ENCODE measurements at regions not wholly inside any gene's neighbourhood (a gene's known extent, or its start where the extent isn't known, plus 50 kb on each side); places are given as distances from the start of the nearest gene placed in this dataset.

DNA sequence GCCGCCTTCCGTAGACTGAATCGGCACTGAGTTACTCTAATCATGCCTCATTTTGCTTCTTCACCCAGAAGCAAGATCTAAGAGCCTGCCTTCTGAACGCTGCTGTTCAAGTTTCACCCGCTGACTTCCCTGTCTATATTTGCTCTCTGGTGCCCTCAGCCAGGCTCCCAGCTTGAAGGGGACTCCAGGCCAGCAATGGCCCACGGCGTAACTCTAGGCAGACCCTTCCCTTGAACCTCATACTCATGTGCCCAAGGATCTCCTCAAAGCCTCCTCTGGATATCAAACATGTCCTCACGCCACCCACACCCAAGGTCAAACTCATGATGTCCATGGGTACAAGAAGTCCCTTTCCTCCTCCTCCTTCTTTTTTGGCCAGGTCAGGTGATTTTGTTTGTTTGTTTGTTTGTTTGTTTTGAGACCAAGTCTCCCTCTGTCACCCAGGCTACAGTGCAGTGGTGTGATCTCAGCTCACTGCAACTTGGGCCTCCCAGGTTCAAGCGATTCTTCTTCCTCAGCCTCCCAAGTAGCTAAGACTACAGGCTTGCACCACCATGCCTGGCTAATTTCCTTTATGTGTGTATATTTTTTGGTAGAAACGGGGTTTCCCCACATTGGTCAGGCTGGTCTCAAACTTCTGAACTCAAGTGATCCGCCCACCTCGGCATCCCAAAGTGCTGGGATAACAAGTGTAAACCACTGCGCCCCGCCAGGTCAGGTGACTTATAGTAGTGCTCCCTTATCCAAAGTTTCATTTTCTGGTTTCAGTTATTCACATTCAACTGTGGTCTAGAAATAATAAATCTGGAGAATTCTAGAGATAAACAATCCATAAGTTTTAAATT lies 239.0 kb downstream of the SYK start:
- POLR2A ChIA-PET, result no interaction called here
- H3K27me3 Mint-ChIP-seq, result peaks cover 47 to 53% of the 10 kb centered on the region in 2 donors

DNA sequence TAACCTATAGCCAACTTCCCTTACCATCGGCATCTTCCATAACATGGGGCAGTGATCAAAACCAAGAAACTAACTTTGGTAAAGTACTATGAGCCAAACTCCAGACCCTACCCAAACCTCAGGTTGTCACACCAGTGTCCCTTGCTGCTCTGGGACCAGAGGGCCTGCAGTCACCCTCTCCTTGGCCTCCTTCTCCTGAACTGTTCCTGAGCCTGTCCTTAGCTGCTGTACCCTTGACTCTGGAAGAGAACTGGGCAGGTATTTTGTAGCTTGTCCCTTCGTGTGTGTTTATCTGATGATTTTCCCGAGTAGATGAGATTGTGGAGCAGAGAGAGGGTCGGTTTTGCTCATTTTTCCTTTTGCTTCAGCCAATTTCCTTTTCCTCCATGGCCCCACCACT lies 240.4 kb downstream of the SYK start:
- ATAC-seq (replicated peaks in 1 of 4) (no peak), DNase-seq (no peak)
- POLR2A ChIA-PET, result no interaction called here
- peaks cover 1 to 18% of the 10 kb centered on the region in 2 experiments for H3K4me1 ChIP-seq (ENCODE audit: control insufficient read depth in 1 of 2, extremely low read depth in 1 of 2, insufficient read depth in 2 of 2, low read length in 2 of 2)
- no peak overlapping the region for H3K4me3 ChIP-seq (ENCODE audit: control insufficient read depth in 1 of 2, extremely low read depth in 1 of 2, low read length in 1 of 2)
- H3K4me3 Mint-ChIP-seq, result no peak overlapping the region
- WGBS (ENCODE audit: insufficient coverage), result 100% methylated on average over 1 of the region's 4 CpGs
- H3K36me3 Mint-ChIP-seq, result no peaks in the 10 kb centered on the region
- H3K9me3 Mint-ChIP-seq, result no peaks in the 10 kb centered on the region
- CTCF ChIA-PET, result interaction anchor here in 1 of 2 donors (0.7 to 1.0 kb wide), 2 partner anchors 384 to 449 kb away, joined by 3 to 8 read pairs; no protein-coding TSS in a partner anchor
- H3K36me3 ChIP-seq (ENCODE audit: control insufficient read depth in 2 of 2, extremely low read depth in 1 of 2, insufficient read depth in 1 of 2, low read length in 1 of 2), result no peaks in the 10 kb centered on the region
- H3K27me3 Mint-ChIP-seq, result peaks cover 40 to 44% of the 10 kb centered on the region in 2 donors
- no peak overlapping the region for H3K27ac Mint-ChIP-seq
- peaks cover 11 to 15% (median 13%) of the 10 kb centered on the region in 3 donors for H3K4me1 Mint-ChIP-seq
- no peak overlapping the region for H3K27ac ChIP-seq (ENCODE audit: low read length)
- H3K9me3 ChIP-seq, result no peaks in the 10 kb centered on the region
- peaks cover 0 to 29% of the 10 kb centered on the region in 2 experiments for H3K27me3 ChIP-seq (replicated peaks in 1 of 2; ENCODE audit: control insufficient read depth in 2 of 2, extremely low read depth in 1 of 2, insufficient read depth in 2 of 2, low read length in 1 of 2)

More for the DNA sequence above, 239.0 kb downstream of the SYK start:
- no peak overlapping the region for H3K4me3 Mint-ChIP-seq
- peak overlapping the region in 1 of 2 donors; percentile 20 for H3K27ac Mint-ChIP-seq
- peaks cover 2 to 19% of the 10 kb centered on the region in 2 experiments for H3K4me1 ChIP-seq (ENCODE audit: control insufficient read depth in 1 of 2, extremely low read depth in 1 of 2, insufficient read depth in 2 of 2, low read length in 2 of 2)
- CTCF ChIA-PET, result no interaction called here
- no peaks in the 10 kb centered on the region for H3K36me3 ChIP-seq (ENCODE audit: control insufficient read depth in 2 of 2, extremely low read depth in 1 of 2, insufficient read depth in 1 of 2, low read length in 1 of 2)
- DNase-seq (no peak), ATAC-seq (replicated peaks in 1 of 4) (no peak)
- no peak overlapping the region for H3K4me3 ChIP-seq (ENCODE audit: control insufficient read depth in 1 of 2, extremely low read depth in 1 of 2, low read length in 1 of 2)
- peaks cover 0 to 39% of the 10 kb centered on the region in 2 experiments for H3K27me3 ChIP-seq (replicated peaks in 1 of 2; ENCODE audit: control insufficient read depth in 2 of 2, extremely low read depth in 1 of 2, insufficient read depth in 2 of 2, low read length in 1 of 2)
- H3K36me3 Mint-ChIP-seq, result no peaks in the 10 kb centered on the region
- no peaks in the 10 kb centered on the region for H3K9me3 Mint-ChIP-seq
- no peak overlapping the region for H3K27ac ChIP-seq (ENCODE audit: low read length)
- no peaks in the 10 kb centered on the region for H3K9me3 ChIP-seq
- H3K4me1 Mint-ChIP-seq, result peaks cover 9 to 12% (median 11%) of the 10 kb centered on the region in 3 donors
- 93% methylated on average over 10 of the region's 14 CpGs for WGBS (ENCODE audit: insufficient coverage)

DNA sequence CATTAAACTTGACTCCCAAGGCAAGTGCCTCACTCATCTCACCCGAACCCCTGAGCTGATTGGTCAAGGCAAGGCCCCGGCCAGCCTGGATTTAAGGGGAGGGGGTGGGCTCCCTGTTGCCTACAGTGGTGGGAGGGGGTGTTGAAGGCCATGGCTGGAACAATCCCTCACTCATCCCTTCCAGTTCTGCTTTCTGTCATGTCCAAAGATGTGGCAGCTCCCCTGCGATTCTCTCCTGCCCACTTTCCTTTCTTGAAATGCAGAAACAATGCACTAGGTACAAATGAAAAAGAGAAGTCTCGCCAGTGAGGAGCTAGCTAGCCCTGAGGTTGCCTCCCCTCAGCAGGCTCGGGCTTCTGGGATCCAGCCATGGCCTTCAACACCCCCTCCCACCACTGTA lies 240.9 kb downstream of the SYK start:
- peaks cover 6 to 17% of the 10 kb centered on the region in 2 experiments for H3K4me1 ChIP-seq (ENCODE audit: control insufficient read depth in 1 of 2, extremely low read depth in 1 of 2, insufficient read depth in 2 of 2, low read length in 2 of 2)
- H3K9me3 ChIP-seq, result no peaks in the 10 kb centered on the region
- Mint-ChIP-seq H3K4me1 (peaks cover 11 to 15% (median 13%) of the 10 kb centered on the region in 3 donors), H3K27me3 (peaks cover 36 to 40% of the 10 kb centered on the region in 2 donors), H3K4me3 (no peak overlapping the region), H3K27ac (no peak overlapping the region), H3K36me3 (no peaks in the 10 kb centered on the region), H3K9me3 (no peaks in the 10 kb centered on the region)
- H3K36me3 ChIP-seq (ENCODE audit: control insufficient read depth in 2 of 2, extremely low read depth in 1 of 2, insufficient read depth in 1 of 2, low read length in 1 of 2), result no peaks in the 10 kb centered on the region
- POLR2A ChIA-PET, result no interaction called here
- ATAC-seq (replicated peaks in 1 of 4), result no peak
- DNase-seq, result no peak
- no CpG with 5 or more reads among the region's 5 CpGs for WGBS (ENCODE audit: insufficient coverage)
- H3K4me3 ChIP-seq (ENCODE audit: control insufficient read depth in 1 of 2, extremely low read depth in 1 of 2, low read length in 1 of 2), result no peak overlapping the region
- CTCF ChIA-PET, result interaction anchor here in 1 of 2 donors (0.7 kb wide), 1 partner anchor 384 kb away, joined by 8 read pairs; no protein-coding TSS in a partner anchor
- peaks cover 0 to 24% of the 10 kb centered on the region in 2 experiments for H3K27me3 ChIP-seq (replicated peaks in 1 of 2; ENCODE audit: control insufficient read depth in 2 of 2, extremely low read depth in 1 of 2, insufficient read depth in 2 of 2, low read length in 1 of 2)
- no peak overlapping the region for H3K27ac ChIP-seq (ENCODE audit: low read length)

DNA sequence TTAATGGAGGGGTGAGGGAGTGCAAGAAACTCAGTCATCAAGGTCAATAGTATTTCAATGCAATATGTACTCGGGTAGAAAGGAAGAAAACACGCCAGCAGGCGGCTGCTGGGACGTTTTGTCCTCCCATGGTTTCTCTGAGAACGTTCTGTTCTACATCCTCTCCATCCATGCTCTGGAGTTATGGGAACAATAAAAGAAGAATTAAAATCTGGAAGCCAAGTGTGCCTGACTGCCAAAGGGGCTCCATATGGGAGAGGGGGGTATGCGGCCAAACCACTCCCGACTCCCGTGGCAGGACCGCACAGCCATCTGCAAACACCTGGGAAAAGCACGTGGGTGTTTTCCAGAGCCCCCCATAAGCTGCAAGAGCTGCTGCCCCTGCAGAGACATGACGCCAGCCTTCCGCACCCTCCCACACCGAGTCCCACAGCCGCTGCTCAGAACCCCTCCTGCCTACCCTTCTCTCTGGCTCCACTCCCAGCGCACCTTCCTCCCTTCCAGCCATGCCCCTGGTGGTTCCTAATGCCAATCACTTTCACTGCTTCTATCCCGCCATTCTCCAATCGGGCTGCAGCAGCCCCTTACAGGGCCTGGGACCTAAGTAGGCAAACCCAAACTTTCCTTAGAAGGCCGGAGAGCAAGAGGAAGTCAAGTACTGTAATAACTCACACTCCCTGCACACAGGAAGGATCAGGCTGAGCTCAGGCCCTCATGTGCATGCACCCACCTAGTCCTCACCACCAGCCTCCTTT lies 241.6 kb downstream of the SYK start:
- no peak for DNase-seq
- H3K27ac Mint-ChIP-seq, result no peak overlapping the region

DNA sequence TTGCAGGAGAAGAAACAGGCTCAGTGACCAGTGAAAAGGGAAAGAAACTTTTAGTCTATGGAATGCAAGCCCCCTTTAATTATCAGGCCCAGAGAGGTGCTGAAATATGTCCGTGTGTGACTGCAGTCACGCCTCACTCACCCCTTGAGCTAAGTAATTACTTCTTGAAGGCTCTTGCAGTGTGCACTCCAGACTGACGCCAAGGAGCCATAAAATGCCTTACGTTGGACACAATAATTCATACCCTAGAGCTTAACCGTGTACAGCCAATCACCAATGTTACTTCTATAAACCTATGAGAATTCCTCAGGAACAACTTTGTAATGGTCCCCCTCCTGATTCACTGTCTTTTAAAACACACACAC lies 242.2 kb downstream of the SYK start:
- peaks cover 0 to 24% of the 10 kb centered on the region in 2 experiments for H3K27me3 ChIP-seq (replicated peaks in 1 of 2; ENCODE audit: control insufficient read depth in 2 of 2, extremely low read depth in 1 of 2, insufficient read depth in 2 of 2, low read length in 1 of 2)
- CTCF ChIA-PET, result no interaction called here
- no peaks in the 10 kb centered on the region for H3K36me3 Mint-ChIP-seq
- peaks cover 18 to 22% (median 19%) of the 10 kb centered on the region in 3 donors for H3K4me1 Mint-ChIP-seq
- H3K4me3 ChIP-seq (ENCODE audit: control insufficient read depth in 1 of 2, extremely low read depth in 1 of 2, low read length in 1 of 2), result no peak overlapping the region
- no peak overlapping the region for H3K27ac Mint-ChIP-seq
- no peak overlapping the region for H3K4me3 Mint-ChIP-seq
- H3K4me1 ChIP-seq (ENCODE audit: control insufficient read depth in 1 of 2, extremely low read depth in 1 of 2, insufficient read depth in 2 of 2, low read length in 2 of 2), result peaks cover 8 to 19% of the 10 kb centered on the region in 2 experiments
- WGBS (ENCODE audit: insufficient coverage), result 98% methylated on average over 5 of the region's 5 CpGs
- DNase-seq (no peak), ATAC-seq (replicated peaks in 1 of 4) (no peak)
- POLR2A ChIA-PET, result no interaction called here
- H3K36me3 ChIP-seq (ENCODE audit: control insufficient read depth in 2 of 2, extremely low read depth in 1 of 2, insufficient read depth in 1 of 2, low read length in 1 of 2), result no peaks in the 10 kb centered on the region
- H3K9me3 ChIP-seq, result no peaks in the 10 kb centered on the region
- H3K27ac ChIP-seq (ENCODE audit: low read length), result no peak overlapping the region
- H3K27me3 Mint-ChIP-seq, result peaks cover 31 to 42% of the 10 kb centered on the region in 2 donors
- no peaks in the 10 kb centered on the region for H3K9me3 Mint-ChIP-seq

More for the DNA sequence above, 241.6 kb downstream of the SYK start:
- CTCF ChIA-PET, result no interaction called here
- ATAC-seq (replicated peaks in 1 of 4), result no peak
- no peaks in the 10 kb centered on the region for H3K9me3 Mint-ChIP-seq
- Histone ChIP-seq H3K27ac (ENCODE audit: low read length) (no peak overlapping the region), H3K36me3 (ENCODE audit: control insufficient read depth in 2 of 2, extremely low read depth in 1 of 2, insufficient read depth in 1 of 2, low read length in 1 of 2) (no peaks in the 10 kb centered on the region), H3K4me1 (ENCODE audit: control insufficient read depth in 1 of 2, extremely low read depth in 1 of 2, insufficient read depth in 2 of 2, low read length in 2 of 2) (peaks cover 8 to 19% of the 10 kb centered on the region in 2 experiments), H3K9me3 (no peaks in the 10 kb centered on the region), H3K27me3 (replicated peaks in 1 of 2; ENCODE audit: control insufficient read depth in 2 of 2, extremely low read depth in 1 of 2, insufficient read depth in 2 of 2, low read length in 1 of 2) (peaks cover 0 to 24% of the 10 kb centered on the region in 2 experiments), H3K4me3 (ENCODE audit: control insufficient read depth in 1 of 2, extremely low read depth in 1 of 2, low read length in 1 of 2) (no peak overlapping the region)
- H3K4me1 Mint-ChIP-seq, result peaks cover 14 to 18% (median 16%) of the 10 kb centered on the region in 3 donors
- peaks cover 36 to 40% of the 10 kb centered on the region in 2 donors for H3K27me3 Mint-ChIP-seq
- H3K4me3 Mint-ChIP-seq, result no peak overlapping the region
- POLR2A ChIA-PET, result no interaction called here
- 88% methylated on average over 11 of the region's 18 CpGs for WGBS (ENCODE audit: insufficient coverage)
- no peaks in the 10 kb centered on the region for H3K36me3 Mint-ChIP-seq

DNA sequence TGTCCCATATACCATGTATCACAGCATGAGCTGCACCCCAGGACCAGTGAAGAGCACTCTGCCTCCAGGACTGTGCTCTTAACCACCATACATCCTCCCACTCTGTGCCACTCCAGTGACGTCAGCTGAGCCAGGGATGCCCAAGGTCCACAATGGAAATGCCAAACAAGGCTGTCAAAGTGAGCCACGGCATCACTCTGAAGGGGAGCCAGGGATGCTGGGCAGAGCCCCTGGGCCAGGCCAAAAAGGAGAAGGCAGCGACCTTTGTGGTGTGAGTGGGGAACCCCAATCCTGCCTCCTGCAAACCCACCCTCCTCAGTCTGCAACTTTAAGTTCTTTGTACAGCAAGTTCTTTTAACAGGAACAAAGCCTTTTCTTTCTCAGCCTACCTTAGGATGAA lies 242.7 kb downstream of the SYK start:
- POLR2A ChIA-PET, result no interaction called here
- Mint-ChIP-seq H3K27ac (no peak overlapping the region), H3K36me3 (no peaks in the 10 kb centered on the region), H3K4me3 (no peak overlapping the region), H3K9me3 (no peaks in the 10 kb centered on the region), H3K4me1 (peaks cover 18 to 22% (median 19%) of the 10 kb centered on the region in 3 donors), H3K27me3 (peaks cover 31 to 45% of the 10 kb centered on the region in 2 donors)
- Histone ChIP-seq H3K4me1 (ENCODE audit: control insufficient read depth in 1 of 2, extremely low read depth in 1 of 2, insufficient read depth in 2 of 2, low read length in 2 of 2) (peaks cover 8 to 19% of the 10 kb centered on the region in 2 experiments), H3K36me3 (ENCODE audit: control insufficient read depth in 2 of 2, extremely low read depth in 1 of 2, insufficient read depth in 1 of 2, low read length in 1 of 2) (no peaks in the 10 kb centered on the region), H3K4me3 (ENCODE audit: control insufficient read depth in 1 of 2, extremely low read depth in 1 of 2, low read length in 1 of 2) (no peak overlapping the region), H3K9me3 (no peaks in the 10 kb centered on the region), H3K27me3 (replicated peaks in 1 of 2; ENCODE audit: control insufficient read depth in 2 of 2, extremely low read depth in 1 of 2, insufficient read depth in 2 of 2, low read length in 1 of 2) (peaks cover 0 to 24% of the 10 kb centered on the region in 2 experiments), H3K27ac (ENCODE audit: low read length) (no peak overlapping the region)
- CTCF ChIA-PET, result interaction anchor here in 1 of 2 donors (1.1 kb wide), 1 partner anchor 379 kb away, joined by 8 read pairs; the partner anchor contains the start of gene NFIL3
- ATAC-seq (replicated peaks in 1 of 4) (no peak), DNase-seq (no peak)
- 100% methylated on average over 1 of the region's 3 CpGs for WGBS (ENCODE audit: insufficient coverage)
